ENCODE measurements at regions not wholly inside any gene's neighbourhood (a gene's known extent, or its start where the extent isn't known, plus 50 kb on each side); places are given as distances from the start of the nearest gene placed in this dataset.

GRCh38 chr6:21883595-21884328 lies 290.2 kb downstream of the SOX4 start:
- TF ChIP-seq CTCF (IDR thresholded peaks at IDR 0.05; ENCODE audit: low read depth, low read length, poor library complexity, severe bottlenecking): no peak
- TF ChIP-seq EZH2phosphoT487 (IDR thresholded peaks at IDR 0.05; ENCODE audit: borderline replicate concordance, low read length): no peak

Measured in DOHH2 (cell line).